ENCODE measurements at regions not wholly inside any gene's neighbourhood (a gene's known extent, or its start where the extent isn't known, plus 50 kb on each side); places are given as distances from the start of the nearest gene placed in this dataset.

GRCh38 chr4:157689476-157689875, 468.9 kb downstream of the GRIA2 start:
- TF ChIP-seq EZH2 (IDR thresholded peaks at IDR 0.05; ENCODE audit: low read depth) (no peak), CTCF (conservative IDR thresholded peaks at IDR 0.05) (no peak)

Data from PC-9 (cell line).